Testis (tissue), 2 donors: ENCODE measurements at regions not wholly inside any gene's neighbourhood (a gene's known extent, or its start where the extent isn't known, plus 50 kb on each side); places are given as distances from the start of the nearest gene placed in this dataset.

ENCODE experiments used
- CTCF ChIP-seq, 3 experiments: fragments of 450-650 bp in 2 of 3; fragments of 200-600 bp in 1 of 3; sonication (generic) in 1 of 3; IDR thresholded peaks; one replicate each; pipeline ENCODE4 v1.5.1; 2016 to 2019; ENCODE audit warnings: antibody characterized with exemption in 3 of 3, mild to moderate bottlenecking in 2 of 3, moderate library complexity in 1 of 3
- POLR2A ChIP-seq: fragments of 450-650 bp; IDR thresholded peaks from one replicate; pipeline ENCODE4 v1.6.1; 2017; ENCODE audit warnings: antibody characterized with exemption, mild to moderate bottlenecking, moderate library complexity

- TF ChIP-seq CTCF (IDR thresholded peaks at IDR 0.05), result no peak
- no peak for TF ChIP-seq POLR2A
These were observed 388.2 kb upstream of the SYNCRIP start for GRCh38 chr6:86030875-86031274.
